ENCODE measurements at regions not wholly inside any gene's neighbourhood (a gene's known extent, or its start where the extent isn't known, plus 50 kb on each side); places are given as distances from the start of the nearest gene placed in this dataset.

GRCh38 chr15:36447373-36447772 lies 132.1 kb upstream of the CDIN1 start:
- Histone ChIP-seq H2BK120ac (ENCODE audit: low read depth, low read length) (no peak overlapping the region), H4K5ac (ENCODE audit: low read depth, low read length) (no peak overlapping the region), H3K79me1 (ENCODE audit: low read depth in 1 of 2, low read length in 2 of 2) (no peaks in the 10 kb centered on the region), H3K9me1 (ENCODE audit: insufficient read depth, low read length) (no peaks in the 10 kb centered on the region), H2AFZ (replicated peaks; ENCODE audit: low read length, poor library complexity) (no peak overlapping the region), H3K36me3 (ENCODE audit: control insufficient read depth, insufficient read depth, low read length) (no peaks in the 10 kb centered on the region), H2BK15ac (ENCODE audit: low read depth, low read length) (no peak overlapping the region), H3K23ac (ENCODE audit: low read depth, low read length) (no peak overlapping the region), H2AK9ac (replicated peaks; ENCODE audit: low read depth, low read length, poor library complexity) (no peak overlapping the region), H3K4me1 (ENCODE audit: control insufficient read depth, insufficient read depth, low read length) (no peaks in the 10 kb centered on the region), H2AK5ac (ENCODE audit: low read depth, low read length) (no peak overlapping the region), H3K4ac (ENCODE audit: low read depth, low read length) (no peak overlapping the region), H3K56ac (ENCODE audit: extremely low read depth, insufficient read depth, low read length) (no peak overlapping the region), H3K14ac (replicated peaks; ENCODE audit: low read depth, low read length) (no peak overlapping the region), H3K4me3 (ENCODE audit: insufficient read depth, low read depth, low read length) (no peak overlapping the region), H3K18ac (ENCODE audit: low read depth, low read length) (no peak overlapping the region), H3K9ac (ENCODE audit: low read depth, low read length) (no peak overlapping the region), H4K91ac (ENCODE audit: insufficient read depth, low read depth, low read length) (no peak overlapping the region), H3K27ac (ENCODE audit: insufficient read depth, low read length) (no peak overlapping the region), H2BK5ac (ENCODE audit: low read depth, low read length, poor library complexity, severe bottlenecking) (no peak overlapping the region), H4K20me1 (ENCODE audit: insufficient read depth, low read length) (no peaks in the 10 kb centered on the region), H3K27me3 (ENCODE audit: control insufficient read depth, insufficient read depth, low read length) (no peaks in the 10 kb centered on the region), H3K9me3 (ENCODE audit: control insufficient read depth, insufficient read depth, low read length) (no peaks in the 10 kb centered on the region), H2BK20ac (ENCODE audit: low read depth, low read length) (0 out of 2 replicates have a peak overlapping the region, but pooled peaks have one; percentile 6), H3K4me2 (ENCODE audit: low read depth, low read length) (no peak overlapping the region), H4K8ac (ENCODE audit: low read depth in 2 of 2, low read length in 2 of 2) (no peak overlapping the region)
- ChIA-PET CTCF (interaction anchor here (1.1 kb wide), 1 partner anchor 8 kb away, joined by 3 read pairs; no protein-coding TSS in a partner anchor), POLR2A (ENCODE audit: unreplicated experiment) (no interaction called here)
- intact Hi-C loops (cut with micrococcal nuclease) (no loop called here), dilution Hi-C loops (cut with HindIII; ENCODE audit: low sequenced_read_pairs, unreplicated experiment) (no loop called here), in situ Hi-C loops (cut with MboI; ENCODE audit: low sequenced_read_pairs) (no loop called here)
- no peak for DNase-seq
- WGBS, 2 experiments (ENCODE audit: extremely low coverage in 2 of 2, insufficient read length in 1 of 2): no CpG with 5 or more reads among the region's 2 CpGs
- TF ChIP-seq CHD1 (IDR thresholded peaks at IDR 0.05; ENCODE audit: low read depth, low read length) (no peak), SMC3 (IDR thresholded peaks at IDR 0.05; ENCODE audit: low read depth, low read length) (no peak), MAZ (IDR thresholded peaks at IDR 0.05; ENCODE audit: borderline replicate concordance, low read depth, low read length) (no peak), RAD21 (IDR thresholded peaks at IDR 0.05; ENCODE audit: low read length) (no peak), FOS (IDR thresholded peaks at IDR 0.05; ENCODE audit: low read depth, low read length) (no peak), CTCF (conservative IDR thresholded peaks at IDR 0.05; ENCODE audit: low read depth, low read length) (no peak), POLR2A (IDR thresholded peaks at IDR 0.05; ENCODE audit: low read depth, low read length) (no peak), MXI1 (IDR thresholded peaks at IDR 0.05; ENCODE audit: borderline replicate concordance, low read depth, low read length) (no peak), RCOR1 (IDR thresholded peaks at IDR 0.05; ENCODE audit: insufficient replicate concordance, low read length) (no peak), MAFK (IDR thresholded peaks at IDR 0.05; ENCODE audit: low read depth, low read length) (no peak), RFX5 (IDR thresholded peaks at IDR 0.05; ENCODE audit: low read depth, low read length) (no peak), BHLHE40 (IDR thresholded peaks at IDR 0.05; ENCODE audit: low read depth, low read length) (no peak), CEBPB (IDR thresholded peaks at IDR 0.05; ENCODE audit: low read depth, low read length) (no peak), NFE2L2 (IDR thresholded peaks at IDR 0.05; ENCODE audit: low read depth, low read length) (no peak)
- TF ChIP-seq, protein P1, sequence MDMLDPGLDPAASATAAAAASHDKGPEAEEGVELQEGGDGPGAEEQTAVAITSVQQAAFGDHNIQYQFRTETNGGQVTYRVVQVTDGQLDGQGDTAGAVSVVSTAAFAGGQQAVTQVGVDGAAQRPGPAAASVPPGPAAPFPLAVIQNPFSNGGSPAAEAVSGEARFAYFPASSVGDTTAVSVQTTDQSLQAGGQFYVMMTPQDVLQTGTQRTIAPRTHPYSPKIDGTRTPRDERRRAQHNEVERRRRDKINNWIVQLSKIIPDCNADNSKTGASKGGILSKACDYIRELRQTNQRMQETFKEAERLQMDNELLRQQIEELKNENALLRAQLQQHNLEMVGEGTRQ (IDR thresholded peaks at IDR 0.05; ENCODE audit: low read depth, low read length): no peak
- TF ChIP-seq, protein P2, sequence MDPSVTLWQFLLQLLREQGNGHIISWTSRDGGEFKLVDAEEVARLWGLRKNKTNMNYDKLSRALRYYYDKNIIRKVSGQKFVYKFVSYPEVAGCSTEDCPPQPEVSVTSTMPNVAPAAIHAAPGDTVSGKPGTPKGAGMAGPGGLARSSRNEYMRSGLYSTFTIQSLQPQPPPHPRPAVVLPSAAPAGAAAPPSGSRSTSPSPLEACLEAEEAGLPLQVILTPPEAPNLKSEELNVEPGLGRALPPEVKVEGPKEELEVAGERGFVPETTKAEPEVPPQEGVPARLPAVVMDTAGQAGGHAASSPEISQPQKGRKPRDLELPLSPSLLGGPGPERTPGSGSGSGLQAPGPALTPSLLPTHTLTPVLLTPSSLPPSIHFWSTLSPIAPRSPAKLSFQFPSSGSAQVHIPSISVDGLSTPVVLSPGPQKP (IDR thresholded peaks at IDR 0.05; ENCODE audit: borderline replicate concordance, low read depth, low read length): no peak
- no TSS peak for BruUV-seq (replicated peaks)
- ATAC-seq (ENCODE audit: low read depth): no peak

All from IMR-90 (cell line).